ENCODE measurements at regions not wholly inside any gene's neighbourhood (a gene's known extent, or its start where the extent isn't known, plus 50 kb on each side); places are given as distances from the start of the nearest gene placed in this dataset.
A peak's percentile ranks its signal among the peaks of the same experiment; 100 is the strongest.

- H3K4ac ChIP-seq (ENCODE audit: low read depth, low read length) = no peak overlapping the region
- H4K8ac ChIP-seq (ENCODE audit: low read depth, low read length) = no peak overlapping the region
- no peaks in the 10 kb centered on the region for H3K79me2 ChIP-seq (ENCODE audit: control insufficient read depth, insufficient read depth, low read length)
- H3K4me1 ChIP-seq (ENCODE audit: control insufficient read depth, low read depth, low read length) = no peaks in the 10 kb centered on the region
- no peak overlapping the region for H3K4me2 ChIP-seq (ENCODE audit: low read length)
- no peak overlapping the region for H2BK15ac ChIP-seq (replicated peaks; ENCODE audit: low read depth)
- H3K9ac ChIP-seq (ENCODE audit: low read length) = no peak overlapping the region
- no peak overlapping the region for H3K23ac ChIP-seq (ENCODE audit: low read length)
- H3K36me3 ChIP-seq (ENCODE audit: control insufficient read depth, insufficient read depth, low read length) = no peaks in the 10 kb centered on the region
- no peaks in the 10 kb centered on the region for H3K79me1 ChIP-seq (ENCODE audit: low read length)
- H2BK5ac ChIP-seq (ENCODE audit: low read length) = no peak overlapping the region
- H2AK5ac ChIP-seq (ENCODE audit: low read length) = no peak overlapping the region
- no peak overlapping the region for H4K5ac ChIP-seq (ENCODE audit: low read length)
- no peak overlapping the region for H3K56ac ChIP-seq (ENCODE audit: low read length)
- DNase-seq = peak; percentile 5
- no peak overlapping the region for H3K27ac ChIP-seq (ENCODE audit: low read depth, low read length)
- no peak overlapping the region for H3K4me3 ChIP-seq (ENCODE audit: low read length)
- no peaks in the 10 kb centered on the region for H3K27me3 ChIP-seq (ENCODE audit: insufficient read depth, low read length, poor library complexity)
- H2BK120ac ChIP-seq (ENCODE audit: low read depth, low read length) = no peak overlapping the region
- WGBS (ENCODE audit: extremely low coverage, insufficient coverage, low lambda C conversion rate) = no CpG with 5 or more reads among the region's 7 CpGs
- no peak overlapping the region for H3K18ac ChIP-seq (ENCODE audit: low read length)
These were observed 746.6 kb downstream of the CBLN2 start for GRCh38 chr18:71797554-71797953.

- no peak overlapping the region for H3K27ac ChIP-seq (ENCODE audit: low read depth, low read length)
- H3K4ac ChIP-seq (ENCODE audit: low read depth, low read length) = no peak overlapping the region
- no peak overlapping the region for H3K9ac ChIP-seq (ENCODE audit: low read length)
- H2BK120ac ChIP-seq (ENCODE audit: low read depth, low read length) = no peak overlapping the region
- no peak overlapping the region for H3K23ac ChIP-seq (ENCODE audit: low read length)
- no peak overlapping the region for H3K4me3 ChIP-seq (ENCODE audit: low read length)
- H3K36me3 ChIP-seq (ENCODE audit: control insufficient read depth, insufficient read depth, low read length) = no peaks in the 10 kb centered on the region
- H3K56ac ChIP-seq (ENCODE audit: low read length) = no peak overlapping the region
- no peaks in the 10 kb centered on the region for H3K79me1 ChIP-seq (ENCODE audit: low read length)
- no peak overlapping the region for H3K18ac ChIP-seq (ENCODE audit: low read length)
- no peaks in the 10 kb centered on the region for H3K27me3 ChIP-seq (ENCODE audit: insufficient read depth, low read length, poor library complexity)
- no peak overlapping the region for H2BK5ac ChIP-seq (ENCODE audit: low read length)
- no peak overlapping the region for H2BK15ac ChIP-seq (replicated peaks; ENCODE audit: low read depth)
- H4K8ac ChIP-seq (ENCODE audit: low read depth, low read length) = no peak overlapping the region
- H3K4me1 ChIP-seq (ENCODE audit: control insufficient read depth, low read depth, low read length) = no peaks in the 10 kb centered on the region
- H3K79me2 ChIP-seq (ENCODE audit: control insufficient read depth, insufficient read depth, low read length) = no peaks in the 10 kb centered on the region
- H2AK5ac ChIP-seq (ENCODE audit: low read length) = no peak overlapping the region
- DNase-seq = peak; percentile 25
- WGBS (ENCODE audit: extremely low coverage, insufficient coverage, low lambda C conversion rate) = no CpG with 5 or more reads among the region's 4 CpGs
- no peak overlapping the region for H4K5ac ChIP-seq (ENCODE audit: low read length)
- H3K4me2 ChIP-seq (ENCODE audit: low read length) = no peak overlapping the region
These were observed 759.4 kb downstream of the CBLN2 start for GRCh38 chr18:71784777-71785176.

GRCh38 chr18:71760541-71760940 lies 783.6 kb downstream of the CBLN2 start:
- H2BK15ac ChIP-seq (replicated peaks; ENCODE audit: low read depth) = no peak overlapping the region
- no peak overlapping the region for H4K5ac ChIP-seq (ENCODE audit: low read length)
- H3K27me3 ChIP-seq (ENCODE audit: insufficient read depth, low read length, poor library complexity) = no peaks in the 10 kb centered on the region
- no peak overlapping the region for H3K27ac ChIP-seq (ENCODE audit: low read depth, low read length)
- H2BK120ac ChIP-seq (ENCODE audit: low read depth, low read length) = no peak overlapping the region
- no peak overlapping the region for H3K4ac ChIP-seq (ENCODE audit: low read depth, low read length)
- no peaks in the 10 kb centered on the region for H3K4me1 ChIP-seq (ENCODE audit: control insufficient read depth, low read depth, low read length)
- H3K79me2 ChIP-seq (ENCODE audit: control insufficient read depth, insufficient read depth, low read length) = no peaks in the 10 kb centered on the region
- no peaks in the 10 kb centered on the region for H3K79me1 ChIP-seq (ENCODE audit: low read length)
- H2AK5ac ChIP-seq (ENCODE audit: low read length) = no peak overlapping the region
- no peak for DNase-seq
- H4K8ac ChIP-seq (ENCODE audit: low read depth, low read length) = no peak overlapping the region
- no peak overlapping the region for H2BK5ac ChIP-seq (ENCODE audit: low read length)
- no peak overlapping the region for H3K4me2 ChIP-seq (ENCODE audit: low read length)
- no CpG with 5 or more reads among the region's 5 CpGs for WGBS (ENCODE audit: extremely low coverage, insufficient coverage, low lambda C conversion rate)
- H3K36me3 ChIP-seq (ENCODE audit: control insufficient read depth, insufficient read depth, low read length) = no peaks in the 10 kb centered on the region
- no peak overlapping the region for H3K56ac ChIP-seq (ENCODE audit: low read length)
- H3K18ac ChIP-seq (ENCODE audit: low read length) = no peak overlapping the region
- no peak overlapping the region for H3K9ac ChIP-seq (ENCODE audit: low read length)
- no peak overlapping the region for H3K4me3 ChIP-seq (ENCODE audit: low read length)
- H3K23ac ChIP-seq (ENCODE audit: low read length) = no peak overlapping the region

GRCh38 chr18:71754246-71754645 lies 789.9 kb downstream of the CBLN2 start:
- Histone ChIP-seq H3K18ac (ENCODE audit: low read length) (no peak overlapping the region), H3K27me3 (ENCODE audit: insufficient read depth, low read length, poor library complexity) (no peaks in the 10 kb centered on the region), H3K4ac (ENCODE audit: low read depth, low read length) (no peak overlapping the region), H3K79me1 (ENCODE audit: low read length) (no peaks in the 10 kb centered on the region), H3K23ac (ENCODE audit: low read length) (no peak overlapping the region), H3K4me3 (ENCODE audit: low read length) (no peak overlapping the region), H3K79me2 (ENCODE audit: control insufficient read depth, insufficient read depth, low read length) (no peaks in the 10 kb centered on the region), H2BK15ac (replicated peaks; ENCODE audit: low read depth) (no peak overlapping the region), H4K5ac (ENCODE audit: low read length) (no peak overlapping the region), H3K36me3 (ENCODE audit: control insufficient read depth, insufficient read depth, low read length) (no peaks in the 10 kb centered on the region), H3K56ac (ENCODE audit: low read length) (no peak overlapping the region), H2BK5ac (ENCODE audit: low read length) (no peak overlapping the region), H4K8ac (ENCODE audit: low read depth, low read length) (no peak overlapping the region), H2BK120ac (ENCODE audit: low read depth, low read length) (no peak overlapping the region), H3K4me2 (ENCODE audit: low read length) (no peak overlapping the region), H3K4me1 (ENCODE audit: control insufficient read depth, low read depth, low read length) (no peaks in the 10 kb centered on the region), H3K27ac (ENCODE audit: low read depth, low read length) (no peak overlapping the region), H3K9ac (ENCODE audit: low read length) (no peak overlapping the region), H2AK5ac (ENCODE audit: low read length) (no peak overlapping the region)
- no peak for DNase-seq
- WGBS (ENCODE audit: extremely low coverage, insufficient coverage, low lambda C conversion rate) = no CpG with 5 or more reads among the region's 1 CpG

- H4K8ac ChIP-seq (ENCODE audit: low read depth, low read length) = no peak overlapping the region
- H3K18ac ChIP-seq (ENCODE audit: low read length) = no peak overlapping the region
- no peaks in the 10 kb centered on the region for H3K36me3 ChIP-seq (ENCODE audit: control insufficient read depth, insufficient read depth, low read length)
- no peak for DNase-seq
- H2BK15ac ChIP-seq (replicated peaks; ENCODE audit: low read depth) = no peak overlapping the region
- H3K4me3 ChIP-seq (ENCODE audit: low read length) = no peak overlapping the region
- H3K23ac ChIP-seq (ENCODE audit: low read length) = no peak overlapping the region
- no peaks in the 10 kb centered on the region for H3K79me1 ChIP-seq (ENCODE audit: low read length)
- no peak overlapping the region for H3K56ac ChIP-seq (ENCODE audit: low read length)
- H2AK5ac ChIP-seq (ENCODE audit: low read length) = no peak overlapping the region
- no peak overlapping the region for H3K4me2 ChIP-seq (ENCODE audit: low read length)
- no peaks in the 10 kb centered on the region for H3K27me3 ChIP-seq (ENCODE audit: insufficient read depth, low read length, poor library complexity)
- H3K27ac ChIP-seq (ENCODE audit: low read depth, low read length) = no peak overlapping the region
- no peaks in the 10 kb centered on the region for H3K79me2 ChIP-seq (ENCODE audit: control insufficient read depth, insufficient read depth, low read length)
- H2BK5ac ChIP-seq (ENCODE audit: low read length) = no peak overlapping the region
- H3K4ac ChIP-seq (ENCODE audit: low read depth, low read length) = no peak overlapping the region
- H2BK120ac ChIP-seq (ENCODE audit: low read depth, low read length) = no peak overlapping the region
- H3K9ac ChIP-seq (ENCODE audit: low read length) = no peak overlapping the region
- 100% methylated on average over 2 of the region's 4 CpGs for WGBS (ENCODE audit: extremely low coverage, insufficient coverage, low lambda C conversion rate)
- H3K4me1 ChIP-seq (ENCODE audit: control insufficient read depth, low read depth, low read length) = no peaks in the 10 kb centered on the region
- H4K5ac ChIP-seq (ENCODE audit: low read length) = no peak overlapping the region
These were observed 800.5 kb downstream of the CBLN2 start for GRCh38 chr18:71743634-71744033.

- Histone ChIP-seq H3K18ac (ENCODE audit: low read length) (no peak overlapping the region), H2BK15ac (replicated peaks; ENCODE audit: low read depth) (no peak overlapping the region), H3K9ac (ENCODE audit: low read length) (no peak overlapping the region), H3K36me3 (ENCODE audit: control insufficient read depth, insufficient read depth, low read length) (no peaks in the 10 kb centered on the region), H2BK120ac (ENCODE audit: low read depth, low read length) (no peak overlapping the region), H3K4ac (ENCODE audit: low read depth, low read length) (no peak overlapping the region), H3K56ac (ENCODE audit: low read length) (no peak overlapping the region), H4K8ac (ENCODE audit: low read depth, low read length) (no peak overlapping the region), H3K4me3 (ENCODE audit: low read length) (no peak overlapping the region), H3K79me2 (ENCODE audit: control insufficient read depth, insufficient read depth, low read length) (no peaks in the 10 kb centered on the region), H4K5ac (ENCODE audit: low read length) (no peak overlapping the region), H2BK5ac (ENCODE audit: low read length) (no peak overlapping the region), H3K27ac (ENCODE audit: low read depth, low read length) (no peak overlapping the region), H3K79me1 (ENCODE audit: low read length) (no peaks in the 10 kb centered on the region), H2AK5ac (ENCODE audit: low read length) (no peak overlapping the region), H3K23ac (ENCODE audit: low read length) (no peak overlapping the region), H3K4me2 (ENCODE audit: low read length) (no peak overlapping the region), H3K27me3 (ENCODE audit: insufficient read depth, low read length, poor library complexity) (no peaks in the 10 kb centered on the region), H3K4me1 (ENCODE audit: control insufficient read depth, low read depth, low read length) (no peaks in the 10 kb centered on the region)
- DNase-seq = no peak
- no CpG with 5 or more reads among the region's 2 CpGs for WGBS (ENCODE audit: extremely low coverage, insufficient coverage, low lambda C conversion rate)
These were observed 814.5 kb downstream of the CBLN2 start for GRCh38 chr18:71729611-71730010.
